Thyroid gland (tissue), 4 donors: ENCODE measurements at regions not wholly inside any gene's neighbourhood (a gene's known extent, or its start where the extent isn't known, plus 50 kb on each side); places are given as distances from the start of the nearest gene placed in this dataset.

Experiments
- CTCF ChIP-seq, 6 experiments: fragments of 200-600 bp in 3 of 6; fragments of 450-650 bp in 3 of 6; sonication (generic) in 3 of 6; IDR thresholded peaks; one replicate each; pipeline ENCODE4 v1.5.1; 2016 to 2019; ENCODE audit warnings: antibody characterized with exemption in 6 of 6, mild to moderate bottlenecking in 2 of 6, inconsistent platforms in 1 of 6, moderate library complexity in 1 of 6
- POLR2A ChIP-seq, 2 donors: fragments of 450-650 bp; IDR thresholded peaks; one replicate each; pipeline ENCODE4 v1.6.1; 2017; ENCODE audit warnings: antibody characterized with exemption in 2 of 2, mild to moderate bottlenecking in 2 of 2, moderate library complexity in 1 of 2

- TF ChIP-seq CTCF (IDR thresholded peaks at IDR 0.05) (no peak), POLR2A (IDR thresholded peaks at IDR 0.05) (no peak)
Measured at GRCh38 chr1:76759950-76760349, 107.3 kb upstream of the ST6GALNAC5 start.
